ENCODE measurements at regions not wholly inside any gene's neighbourhood (a gene's known extent, or its start where the extent isn't known, plus 50 kb on each side); places are given as distances from the start of the nearest gene placed in this dataset.

DNA sequence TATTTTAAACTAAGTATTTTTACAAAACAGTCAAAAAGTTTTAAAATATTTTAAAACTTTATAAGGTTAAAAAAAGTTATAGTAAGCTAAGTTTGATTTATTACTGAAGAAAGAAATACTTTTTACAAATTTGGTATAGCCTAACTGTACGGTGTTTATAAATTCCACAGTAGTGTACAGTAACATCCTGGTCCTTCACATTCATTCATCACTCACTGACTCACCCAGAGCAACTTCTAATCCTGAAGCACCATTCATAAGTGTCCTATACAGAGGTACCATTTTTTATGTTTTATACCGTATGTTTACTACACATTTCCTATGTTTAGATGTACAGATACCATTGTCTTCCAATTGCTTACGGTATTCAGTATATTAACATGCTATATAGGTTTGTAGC, 170.0 kb downstream of the KLHL28 start:
- DNase-seq = no peak
- H3K9me2 ChIP-seq (replicated peaks; ENCODE audit: insufficient read depth, low read length) = no peaks in the 10 kb centered on the region

DNA sequence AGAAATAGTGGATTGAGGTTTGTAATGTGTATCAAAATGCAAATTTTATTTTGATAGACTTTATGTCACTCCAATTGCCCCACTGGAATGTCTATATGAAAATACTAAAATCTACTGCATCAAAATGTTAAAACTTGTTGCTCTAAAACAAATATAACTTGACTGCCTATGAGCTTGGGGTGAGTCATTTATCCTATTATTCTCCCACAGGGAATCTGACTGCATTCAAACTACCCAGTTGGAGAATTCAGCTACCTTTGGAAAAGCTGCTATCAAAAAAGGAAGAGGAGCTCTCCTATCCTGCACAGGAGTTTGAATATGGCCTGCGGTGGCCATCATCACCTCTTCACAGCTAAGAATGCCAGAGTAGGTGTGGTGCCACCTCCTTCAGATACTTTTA, 173.1 kb downstream of the KLHL28 start:
- H3K27me3 ChIP-seq (replicated peaks; ENCODE audit: insufficient read depth, low read length) = no peaks in the 10 kb centered on the region
- TF ChIP-seq EZH2phosphoT487 (IDR thresholded peaks at IDR 0.05; ENCODE audit: low read length) = no peak
- TF ChIP-seq EZH2 (optimal IDR thresholded peaks at IDR 0.05; ENCODE audit: low read depth, low read length) = no peak
- TF ChIP-seq, protein P1, sequence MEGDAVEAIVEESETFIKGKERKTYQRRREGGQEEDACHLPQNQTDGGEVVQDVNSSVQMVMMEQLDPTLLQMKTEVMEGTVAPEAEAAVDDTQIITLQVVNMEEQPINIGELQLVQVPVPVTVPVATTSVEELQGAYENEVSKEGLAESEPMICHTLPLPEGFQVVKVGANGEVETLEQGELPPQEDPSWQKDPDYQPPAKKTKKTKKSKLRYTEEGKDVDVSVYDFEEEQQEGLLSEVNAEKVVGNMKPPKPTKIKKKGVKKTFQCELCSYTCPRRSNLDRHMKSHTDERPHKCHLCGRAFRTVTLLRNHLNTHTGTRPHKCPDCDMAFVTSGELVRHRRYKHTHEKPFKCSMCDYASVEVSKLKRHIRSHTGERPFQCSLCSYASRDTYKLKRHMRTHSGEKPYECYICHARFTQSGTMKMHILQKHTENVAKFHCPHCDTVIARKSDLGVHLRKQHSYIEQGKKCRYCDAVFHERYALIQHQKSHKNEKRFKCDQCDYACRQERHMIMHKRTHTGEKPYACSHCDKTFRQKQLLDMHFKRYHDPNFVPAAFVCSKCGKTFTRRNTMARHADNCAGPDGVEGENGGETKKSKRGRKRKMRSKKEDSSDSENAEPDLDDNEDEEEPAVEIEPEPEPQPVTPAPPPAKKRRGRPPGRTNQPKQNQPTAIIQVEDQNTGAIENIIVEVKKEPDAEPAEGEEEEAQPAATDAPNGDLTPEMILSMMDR (IDR thresholded peaks at IDR 0.05; ENCODE audit: low read length) = no peak
- DNase-seq = no peak
- H3F3A ChIP-seq (ENCODE audit: insufficient read depth, low read length) = no peaks in the 10 kb centered on the region
- H4K20me1 ChIP-seq (ENCODE audit: insufficient read depth, low read length) = no peaks in the 10 kb centered on the region
- H3K4me2 ChIP-seq (ENCODE audit: low read depth, low read length) = no peak overlapping the region
- H3K4me3 ChIP-seq (ENCODE audit: low read length) = no peak overlapping the region
- H3K4me1 ChIP-seq (ENCODE audit: low read length) = no peaks in the 10 kb centered on the region
- no peak overlapping the region for H3K9ac ChIP-seq (ENCODE audit: low read length)
- no peaks in the 10 kb centered on the region for H3K9me3 ChIP-seq (replicated peaks; ENCODE audit: insufficient read depth, low read length)
- no peaks in the 10 kb centered on the region for H3K79me2 ChIP-seq (ENCODE audit: low read length)
- no peaks in the 10 kb centered on the region for H3K9me2 ChIP-seq (replicated peaks; ENCODE audit: insufficient read depth, low read length)
- H3K36me3 ChIP-seq (replicated peaks; ENCODE audit: insufficient read depth, low read length) = no peaks in the 10 kb centered on the region
- no peak overlapping the region for H2AFZ ChIP-seq (ENCODE audit: low read length)
- H3K27ac ChIP-seq (ENCODE audit: low read length) = no peak overlapping the region

More for the DNA sequence above, 170.0 kb downstream of the KLHL28 start:
- no peaks in the 10 kb centered on the region for H3K9me3 ChIP-seq (replicated peaks; ENCODE audit: insufficient read depth, low read length)
- H3F3A ChIP-seq (ENCODE audit: insufficient read depth, low read length) = no peaks in the 10 kb centered on the region
- H3K4me2 ChIP-seq (ENCODE audit: low read depth, low read length) = no peak overlapping the region
- no peak overlapping the region for H3K9ac ChIP-seq (ENCODE audit: low read length)
- no peaks in the 10 kb centered on the region for H3K36me3 ChIP-seq (replicated peaks; ENCODE audit: insufficient read depth, low read length)
- no peak overlapping the region for H3K27ac ChIP-seq (ENCODE audit: low read length)
- no peaks in the 10 kb centered on the region for H4K20me1 ChIP-seq (ENCODE audit: insufficient read depth, low read length)
- TF ChIP-seq, protein P1 (IDR thresholded peaks at IDR 0.05; ENCODE audit: low read length) = no peak
- TF ChIP-seq EZH2phosphoT487 (IDR thresholded peaks at IDR 0.05; ENCODE audit: low read length) = no peak
- TF ChIP-seq EZH2 (optimal IDR thresholded peaks at IDR 0.05; ENCODE audit: low read depth, low read length) = no peak
- H3K4me3 ChIP-seq (ENCODE audit: low read length) = no peak overlapping the region
- H2AFZ ChIP-seq (ENCODE audit: low read length) = no peak overlapping the region
- H3K79me2 ChIP-seq (ENCODE audit: low read length) = no peaks in the 10 kb centered on the region
- H3K27me3 ChIP-seq (replicated peaks; ENCODE audit: insufficient read depth, low read length) = no peaks in the 10 kb centered on the region
- H3K4me1 ChIP-seq (ENCODE audit: low read length) = no peaks in the 10 kb centered on the region

DNA sequence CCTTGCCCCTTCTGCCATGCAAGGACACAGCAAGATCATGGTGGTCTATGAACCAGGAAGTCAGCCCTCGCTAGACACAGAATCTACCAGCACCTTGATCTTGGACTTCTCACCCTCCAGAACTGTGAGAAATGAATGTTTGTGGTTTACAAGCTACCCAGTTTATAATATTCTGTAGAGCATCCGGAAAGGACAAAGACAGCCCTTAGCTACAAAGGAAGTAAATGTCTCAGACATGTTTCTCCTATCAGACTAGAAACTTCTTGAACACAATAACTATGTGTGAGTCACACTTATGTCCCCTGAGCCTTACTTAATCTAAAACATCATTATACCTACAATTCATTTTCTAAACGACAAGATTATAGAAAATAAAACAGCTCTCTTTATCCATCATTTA, 176.7 kb downstream of the KLHL28 start:
- H3K4me2 ChIP-seq (ENCODE audit: low read depth, low read length) = no peak overlapping the region
- no peak overlapping the region for H2AFZ ChIP-seq (ENCODE audit: low read length)
- DNase-seq = no peak
- no peaks in the 10 kb centered on the region for H3F3A ChIP-seq (ENCODE audit: insufficient read depth, low read length)
- H3K36me3 ChIP-seq (replicated peaks; ENCODE audit: insufficient read depth, low read length) = no peaks in the 10 kb centered on the region
- no peak overlapping the region for H3K27ac ChIP-seq (ENCODE audit: low read length)
- H4K20me1 ChIP-seq (ENCODE audit: insufficient read depth, low read length) = no peaks in the 10 kb centered on the region
- H3K9ac ChIP-seq (ENCODE audit: low read length) = no peak overlapping the region
- H3K27me3 ChIP-seq (replicated peaks; ENCODE audit: insufficient read depth, low read length) = no peaks in the 10 kb centered on the region
- H3K79me2 ChIP-seq (ENCODE audit: low read length) = no peaks in the 10 kb centered on the region
- H3K4me3 ChIP-seq (ENCODE audit: low read length) = no peak overlapping the region
- no peaks in the 10 kb centered on the region for H3K9me2 ChIP-seq (replicated peaks; ENCODE audit: insufficient read depth, low read length)
- no peak for TF ChIP-seq EZH2 (optimal IDR thresholded peaks at IDR 0.05; ENCODE audit: low read depth, low read length)
- TF ChIP-seq, protein P1 (IDR thresholded peaks at IDR 0.05; ENCODE audit: low read length) = no peak
- no peaks in the 10 kb centered on the region for H3K4me1 ChIP-seq (ENCODE audit: low read length)
- H3K9me3 ChIP-seq (replicated peaks; ENCODE audit: insufficient read depth, low read length) = no peaks in the 10 kb centered on the region

All from MM.1S (cell line).